HG03159 (cell line): ENCODE measurements at regions not wholly inside any gene's neighbourhood (a gene's known extent, or its start where the extent isn't known, plus 50 kb on each side); places are given as distances from the start of the nearest gene placed in this dataset.

ENCODE experiments used
- ATAC-seq: cut with Tn5 transposase; IDR thresholded peaks from one replicate; pipeline ENCODE4 v1.9.1; 2021; ENCODE audit warnings: mild to moderate bottlenecking, moderate library complexity; ENCODE audit not compliant: unreplicated experiment

- ATAC-seq = no peak
Measured at GRCh38 chr14:85475113-85475512, 54.8 kb upstream of the FLRT2 start.

- ATAC-seq = no peak
Measured at GRCh38 chr14:85479306-85479705, 50.6 kb upstream of the FLRT2 start.

- no peak for ATAC-seq
Measured at GRCh38 chr14:85479771-85480170, 50.2 kb upstream of the FLRT2 start.
